HEK293 (cell line): ENCODE measurements at regions not wholly inside any gene's neighbourhood (a gene's known extent, or its start where the extent isn't known, plus 50 kb on each side); places are given as distances from the start of the nearest gene placed in this dataset.

Experiments used
- CTCF ChIA-PET: fragments of 350-600 bp; formaldehyde crosslinking; extraction: SDS; loops from one replicate; lab custom pipeline; 2021; ENCODE audit warnings: antibody characterized with exemption; lab: Yijun Ruan, JAX
- POLR2A ChIA-PET: fragments of 300-600 bp; formaldehyde crosslinking; extraction: SDS; loops from one replicate; lab custom pipeline; 2020; ENCODE audit warnings: antibody characterized with exemption, inconsistent platforms; lab: Yijun Ruan, JAX
- H3K27ac ChIP-seq: fragments of 200-500 bp; sonication (Bioruptor generic); 2 replicates; pipeline ENCODE4 v1.5.1; 2014; ENCODE audit warnings: low read depth, low read length, control low read depth, inconsistent platforms; ENCODE audit errors: extremely low read depth
- H3K36me3 ChIP-seq, 2 experiments: fragments of 200-500 bp in 1 of 2; sonication (Bioruptor generic) in 1 of 2; 1 replicate in 1 of 2; 2 replicates in 1 of 2; pipeline ENCODE4 v1.5.1; 2014 to 2017; ENCODE audit warnings: inconsistent platforms in 2 of 2, low read length in 2 of 2; ENCODE audit not compliant: control insufficient read depth in 2 of 2, insufficient read depth in 1 of 2
- H3K4me1 ChIP-seq: fragments of 200-500 bp; sonication (Bioruptor generic); 2 replicates; pipeline ENCODE4 v1.5.1; 2014; ENCODE audit warnings: mild to moderate bottlenecking, low read length, inconsistent platforms; ENCODE audit not compliant: control insufficient read depth, insufficient read depth
- H3K4me3 ChIP-seq: 2 replicates; pipeline ENCODE4 v1.5.1; 2011; ENCODE audit warnings: low read depth, mild to moderate bottlenecking, control low read depth, low read length, moderate library complexity
- H3K9me3 ChIP-seq: fragments of 200-500 bp; sonication (Bioruptor generic); 2 replicates; pipeline ENCODE4 v1.5.1; 2014; ENCODE audit warnings: low read depth, low read length, inconsistent platforms; ENCODE audit not compliant: control insufficient read depth, insufficient read depth
- BCL11B ChIP-seq: fragments of 450-650 bp; formaldehyde crosslinking; IDR thresholded peaks from 2 replicates; pipeline ENCODE4 v1.5.1; 2016; ENCODE audit warnings: low read depth, missing biosample characterization, missing genetic modification characterization
- KLF9 ChIP-seq: fragments of 450-650 bp; formaldehyde crosslinking; IDR thresholded peaks from 2 replicates; pipeline ENCODE4 v1.5.1; 2016; ENCODE audit warnings: missing biosample characterization, missing genetic modification characterization, low read depth
- MYNN ChIP-seq: fragments of 450-650 bp; formaldehyde crosslinking; IDR thresholded peaks from 2 replicates; pipeline ENCODE4 v1.5.1; 2016; ENCODE audit warnings: missing biosample characterization, missing genetic modification characterization, borderline replicate concordance
- SP7 ChIP-seq: fragments of 450-650 bp; formaldehyde crosslinking; IDR thresholded peaks from 2 replicates; pipeline ENCODE4 v1.5.1; 2016; ENCODE audit warnings: missing biosample characterization, missing genetic modification characterization
- TCF7L2 ChIP-seq: IDR thresholded peaks from 2 replicates; pipeline ENCODE4 v1.6.1; 2011; ENCODE audit warnings: low read depth, mild to moderate bottlenecking, inconsistent platforms, low read length, moderate library complexity, borderline replicate concordance
- YY1 ChIP-seq: fragments of 450-650 bp; formaldehyde crosslinking; IDR thresholded peaks from 2 replicates; pipeline ENCODE4 v1.5.1; 2018; ENCODE audit warnings: missing biosample characterization, missing genetic modification characterization
- ZBTB21 ChIP-seq: fragments of 450-650 bp; formaldehyde crosslinking; IDR thresholded peaks from 2 replicates; pipeline ENCODE4 v1.5.1; 2017; ENCODE audit warnings: missing biosample characterization, missing genetic modification characterization
- ZNF335 ChIP-seq: fragments of 450-650 bp; formaldehyde crosslinking; conservative IDR thresholded peaks from 2 replicates; pipeline ENCODE4 v1.5.1; 2016; ENCODE audit warnings: missing biosample characterization, missing genetic modification characterization
- ZNF394 ChIP-seq: fragments of 450-650 bp; formaldehyde crosslinking; IDR thresholded peaks from 2 replicates; pipeline ENCODE4 v1.5.1; 2016; ENCODE audit warnings: missing biosample characterization, missing genetic modification characterization, mild to moderate bottlenecking, moderate library complexity, borderline replicate concordance
- ZNF544 ChIP-seq: fragments of 450-650 bp; formaldehyde crosslinking; IDR thresholded peaks from 2 replicates; pipeline ENCODE4 v1.5.0; 2017; ENCODE audit warnings: missing biosample characterization, missing genetic modification characterization
- ZNF610 ChIP-seq: fragments of 450-650 bp; formaldehyde crosslinking; IDR thresholded peaks from 2 replicates; pipeline ENCODE4 v1.5.1; 2016; ENCODE audit warnings: missing biosample characterization, missing genetic modification characterization, borderline replicate concordance
- ZNF623 ChIP-seq: fragments of 450-650 bp; formaldehyde crosslinking; IDR thresholded peaks from 2 replicates; pipeline ENCODE4 v1.5.1; 2016; ENCODE audit warnings: missing biosample characterization, missing genetic modification characterization
- ZNF629 ChIP-seq: fragments of 450-650 bp; formaldehyde crosslinking; IDR thresholded peaks from 2 replicates; pipeline ENCODE4 v1.5.1; 2017; ENCODE audit warnings: missing biosample characterization, missing genetic modification characterization
- ZNF654 ChIP-seq: fragments of 450-650 bp; formaldehyde crosslinking; IDR thresholded peaks from 2 replicates; pipeline ENCODE4 v1.5.1; 2016; ENCODE audit warnings: low read depth, missing biosample characterization, missing genetic modification characterization
- ZNF664 ChIP-seq: fragments of 450-650 bp; formaldehyde crosslinking; IDR thresholded peaks from 2 replicates; pipeline ENCODE4 v1.5.1; 2016; ENCODE audit warnings: missing biosample characterization, missing genetic modification characterization
- ZSCAN30 ChIP-seq: fragments of 450-650 bp; IDR thresholded peaks from 2 replicates; pipeline ENCODE4 v1.5.1; 2018; ENCODE audit warnings: missing biosample characterization, mild to moderate bottlenecking, missing genetic modification characterization, moderate library complexity
- TF ChIP-seq, protein P1 (sequence below): fragments of 450-650 bp; formaldehyde crosslinking; IDR thresholded peaks from 2 replicates; pipeline ENCODE4 v1.5.1; 2016; ENCODE audit warnings: missing biosample characterization, missing genetic modification characterization
- TF ChIP-seq, protein P2 (sequence below): fragments of 450-650 bp; formaldehyde crosslinking; conservative IDR thresholded peaks from 2 replicates; pipeline ENCODE4 v1.5.1; 2016; ENCODE audit warnings: low read depth, missing biosample characterization, missing genetic modification characterization
- TF ChIP-seq, protein P3 (sequence below): fragments of 450-650 bp; formaldehyde crosslinking; IDR thresholded peaks from 2 replicates; pipeline ENCODE4 v1.5.1; 2016; ENCODE audit warnings: missing biosample characterization, missing genetic modification characterization

DNA sequence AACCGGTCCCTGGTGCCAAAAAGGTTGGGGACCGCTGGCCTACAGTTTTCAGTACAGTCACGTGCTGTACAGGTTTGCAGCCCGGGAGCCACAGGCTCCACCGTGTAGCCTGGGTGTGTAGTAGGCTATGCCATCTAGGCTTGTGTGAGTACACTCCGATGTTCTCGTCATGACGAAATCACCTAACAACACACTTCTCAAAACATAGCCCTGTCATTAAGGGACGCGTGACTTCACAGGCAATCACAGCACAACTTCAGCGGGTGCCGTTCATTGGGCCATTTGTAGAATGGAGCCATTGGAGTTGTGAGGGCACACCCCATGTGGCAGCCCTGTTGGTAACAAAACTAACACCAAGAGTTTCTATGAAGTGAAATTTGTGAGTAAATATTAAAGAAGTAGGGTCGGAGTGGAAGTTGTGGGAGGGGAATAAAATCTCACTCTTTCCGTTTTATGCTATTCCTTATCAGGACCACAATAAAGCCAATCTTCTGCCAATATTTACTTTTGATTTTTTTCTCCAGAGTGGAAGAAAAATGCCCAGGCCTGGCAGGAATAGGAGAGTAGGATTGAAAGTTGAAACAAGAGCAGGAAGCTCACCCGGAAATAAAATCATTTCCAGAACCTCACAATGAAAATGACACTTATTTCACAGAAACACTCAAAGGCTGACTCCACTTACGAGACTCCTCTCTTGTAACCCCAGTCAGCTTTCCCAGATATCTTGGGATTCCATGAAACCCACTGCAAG is 63.7 kb upstream of the PTPN1 start:
- Histone ChIP-seq H3K4me3 (no peak overlapping the region), H3K9me3 (no peaks in the 10 kb centered on the region), H3K27ac (no peak overlapping the region), H3K4me1 (no peaks in the 10 kb centered on the region), H3K36me3 (no peaks in the 10 kb centered on the region)
- ChIA-PET POLR2A (no interaction called here), CTCF (no interaction called here)
- TF ChIP-seq, protein P1, sequence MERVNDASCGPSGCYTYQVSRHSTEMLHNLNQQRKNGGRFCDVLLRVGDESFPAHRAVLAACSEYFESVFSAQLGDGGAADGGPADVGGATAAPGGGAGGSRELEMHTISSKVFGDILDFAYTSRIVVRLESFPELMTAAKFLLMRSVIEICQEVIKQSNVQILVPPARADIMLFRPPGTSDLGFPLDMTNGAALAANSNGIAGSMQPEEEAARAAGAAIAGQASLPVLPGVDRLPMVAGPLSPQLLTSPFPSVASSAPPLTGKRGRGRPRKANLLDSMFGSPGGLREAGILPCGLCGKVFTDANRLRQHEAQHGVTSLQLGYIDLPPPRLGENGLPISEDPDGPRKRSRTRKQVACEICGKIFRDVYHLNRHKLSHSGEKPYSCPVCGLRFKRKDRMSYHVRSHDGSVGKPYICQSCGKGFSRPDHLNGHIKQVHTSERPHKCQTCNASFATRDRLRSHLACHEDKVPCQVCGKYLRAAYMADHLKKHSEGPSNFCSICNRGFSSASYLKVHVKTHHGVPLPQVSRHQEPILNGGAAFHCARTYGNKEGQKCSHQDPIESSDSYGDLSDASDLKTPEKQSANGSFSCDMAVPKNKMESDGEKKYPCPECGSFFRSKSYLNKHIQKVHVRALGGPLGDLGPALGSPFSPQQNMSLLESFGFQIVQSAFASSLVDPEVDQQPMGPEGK: no peak
- TF ChIP-seq ZBTB21 (tag by site-specific recombination) (peak; percentile 90), ZNF629 (tag by site-specific recombination) (0 out of 2 replicates have a peak, but pooled peaks have one; percentile 59), BCL11B (tag by site-specific recombination) (no peak), SP7 (tag by site-specific recombination) (peak; percentile 72), ZNF335 (tag by site-specific recombination) (peak; percentile 29; the same call in 1 of the 2 replicates)
- TF ChIP-seq, protein P2, sequence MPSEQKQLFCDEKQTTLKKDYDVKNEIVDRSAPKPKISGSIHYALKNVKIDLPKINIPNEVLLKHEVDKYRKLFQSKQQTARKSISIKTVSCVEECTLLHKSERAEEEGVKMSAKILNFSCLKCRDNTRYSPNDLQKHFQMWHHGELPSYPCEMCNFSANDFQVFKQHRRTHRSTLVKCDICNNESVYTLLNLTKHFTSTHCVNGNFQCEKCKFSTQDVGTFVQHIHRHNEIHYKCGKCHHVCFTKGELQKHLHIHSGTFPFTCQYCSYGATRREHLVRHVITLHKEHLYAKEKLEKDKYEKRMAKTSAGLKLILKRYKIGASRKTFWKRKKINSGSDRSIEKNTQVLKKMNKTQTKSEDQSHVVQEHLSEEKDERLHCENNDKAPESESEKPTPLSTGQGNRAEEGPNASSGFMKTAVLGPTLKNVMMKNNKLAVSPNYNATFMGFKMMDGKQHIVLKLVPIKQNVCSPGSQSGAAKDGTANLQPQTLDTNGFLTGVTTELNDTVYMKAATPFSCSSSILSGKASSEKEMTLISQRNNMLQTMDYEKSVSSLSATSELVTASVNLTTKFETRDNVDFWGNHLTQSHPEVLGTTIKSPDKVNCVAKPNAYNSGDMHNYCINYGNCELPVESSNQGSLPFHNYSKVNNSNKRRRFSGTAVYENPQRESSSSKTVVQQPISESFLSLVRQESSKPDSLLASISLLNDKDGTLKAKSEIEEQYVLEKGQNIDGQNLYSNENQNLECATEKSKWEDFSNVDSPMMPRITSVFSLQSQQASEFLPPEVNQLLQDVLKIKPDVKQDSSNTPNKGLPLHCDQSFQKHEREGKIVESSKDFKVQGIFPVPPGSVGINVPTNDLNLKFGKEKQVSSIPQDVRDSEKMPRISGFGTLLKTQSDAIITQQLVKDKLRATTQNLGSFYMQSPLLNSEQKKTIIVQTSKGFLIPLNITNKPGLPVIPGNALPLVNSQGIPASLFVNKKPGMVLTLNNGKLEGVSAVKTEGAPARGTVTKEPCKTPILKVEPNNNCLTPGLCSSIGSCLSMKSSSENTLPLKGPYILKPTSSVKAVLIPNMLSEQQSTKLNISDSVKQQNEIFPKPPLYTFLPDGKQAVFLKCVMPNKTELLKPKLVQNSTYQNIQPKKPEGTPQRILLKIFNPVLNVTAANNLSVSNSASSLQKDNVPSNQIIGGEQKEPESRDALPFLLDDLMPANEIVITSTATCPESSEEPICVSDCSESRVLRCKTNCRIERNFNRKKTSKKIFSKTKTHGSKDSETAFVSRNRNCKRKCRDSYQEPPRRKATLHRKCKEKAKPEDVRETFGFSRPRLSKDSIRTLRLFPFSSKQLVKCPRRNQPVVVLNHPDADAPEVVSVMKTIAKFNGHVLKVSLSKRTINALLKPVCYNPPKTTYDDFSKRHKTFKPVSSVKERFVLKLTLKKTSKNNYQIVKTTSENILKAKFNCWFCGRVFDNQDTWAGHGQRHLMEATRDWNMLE (tag by site-specific recombination): no peak

DNA sequence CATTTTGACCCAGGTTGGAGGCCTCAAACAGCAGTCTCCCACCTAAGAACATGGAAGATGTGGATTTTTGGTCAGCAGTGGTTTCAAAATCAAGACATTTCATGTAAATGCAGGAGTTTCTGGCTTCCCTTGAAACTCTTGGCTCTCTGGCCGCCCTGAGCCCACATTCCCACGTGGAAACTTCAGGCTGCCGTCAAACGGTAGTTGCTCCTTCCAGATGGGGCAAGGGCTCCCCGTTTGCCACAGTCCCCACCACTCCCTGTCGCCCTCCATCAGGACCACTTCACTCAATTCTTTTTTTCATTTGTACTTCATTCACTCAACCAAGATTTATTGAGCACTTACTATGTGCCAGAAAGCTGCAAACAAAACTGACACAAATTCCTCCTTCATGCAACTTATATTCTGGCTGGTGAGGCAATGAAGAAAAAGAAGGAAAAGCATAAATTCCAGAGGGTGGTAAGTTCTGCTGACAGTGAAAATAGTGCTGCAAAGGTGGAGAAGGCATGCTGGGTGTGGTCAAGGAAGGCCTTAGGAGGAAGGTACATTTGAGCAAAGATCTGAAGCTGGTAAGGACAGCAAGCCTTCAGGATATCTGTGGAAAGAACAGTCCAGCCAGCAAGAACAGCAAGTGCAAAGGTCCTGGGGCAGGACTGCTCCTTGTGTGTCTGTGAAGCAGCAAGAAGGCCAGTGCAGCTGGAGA is 62.9 kb upstream of the PTPN1 start:
- Histone ChIP-seq H3K36me3 (no peaks in the 10 kb centered on the region), H3K4me3 (no peak overlapping the region), H3K9me3 (no peaks in the 10 kb centered on the region), H3K27ac (no peak overlapping the region), H3K4me1 (no peaks in the 10 kb centered on the region)
- no peak for TF ChIP-seq ZNF654 (tag by site-specific recombination)
- peak; percentile 73; the same call in 1 of the 2 replicates for TF ChIP-seq ZNF664 (tag by site-specific recombination)
- peak; percentile 98 for TF ChIP-seq ZNF623 (tag by site-specific recombination)
- ChIA-PET CTCF (no interaction called here), POLR2A (no interaction called here)

DNA sequence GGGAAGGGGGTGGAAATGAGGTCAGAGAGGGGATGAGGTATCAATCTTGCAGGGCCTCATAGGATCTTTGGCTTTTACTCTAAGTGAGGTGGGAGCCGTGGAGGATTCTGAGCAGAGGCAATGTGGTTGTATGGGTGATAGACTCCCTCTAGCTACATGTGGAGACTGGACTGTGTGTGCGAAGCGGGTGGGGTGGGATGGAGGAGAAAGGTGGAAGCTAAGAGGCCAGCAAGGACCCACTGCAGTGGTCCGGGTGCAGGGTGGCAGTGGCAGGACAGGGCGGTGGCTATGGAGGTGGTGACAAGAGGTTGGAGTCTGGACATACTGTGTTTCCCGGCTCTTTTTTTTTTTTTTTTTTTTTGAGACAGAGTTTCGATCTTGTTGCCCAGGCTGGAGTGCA is 62.4 kb upstream of the PTPN1 start:
- CTCF ChIA-PET: no interaction called here

More for the DNA sequence above, 62.4 kb upstream of the PTPN1 start:
- no peaks in the 10 kb centered on the region for H3K4me1 ChIP-seq
- no peak overlapping the region for H3K27ac ChIP-seq
- no peak overlapping the region for H3K4me3 ChIP-seq
- POLR2A ChIA-PET: no interaction called here
- H3K36me3 ChIP-seq: no peaks in the 10 kb centered on the region
- H3K9me3 ChIP-seq: no peaks in the 10 kb centered on the region
- TF ChIP-seq TCF7L2 (no peak), ZNF394 (tag by site-specific recombination) (no peak), ZSCAN30 (tag by site-specific recombination) (no peak), ZNF544 (tag by site-specific recombination) (no peak), YY1 (tag by site-specific recombination) (no peak), ZNF610 (tag by site-specific recombination) (no peak), MYNN (tag by site-specific recombination) (no peak), KLF9 (tag by site-specific recombination) (no peak)
- TF ChIP-seq, protein P3, sequence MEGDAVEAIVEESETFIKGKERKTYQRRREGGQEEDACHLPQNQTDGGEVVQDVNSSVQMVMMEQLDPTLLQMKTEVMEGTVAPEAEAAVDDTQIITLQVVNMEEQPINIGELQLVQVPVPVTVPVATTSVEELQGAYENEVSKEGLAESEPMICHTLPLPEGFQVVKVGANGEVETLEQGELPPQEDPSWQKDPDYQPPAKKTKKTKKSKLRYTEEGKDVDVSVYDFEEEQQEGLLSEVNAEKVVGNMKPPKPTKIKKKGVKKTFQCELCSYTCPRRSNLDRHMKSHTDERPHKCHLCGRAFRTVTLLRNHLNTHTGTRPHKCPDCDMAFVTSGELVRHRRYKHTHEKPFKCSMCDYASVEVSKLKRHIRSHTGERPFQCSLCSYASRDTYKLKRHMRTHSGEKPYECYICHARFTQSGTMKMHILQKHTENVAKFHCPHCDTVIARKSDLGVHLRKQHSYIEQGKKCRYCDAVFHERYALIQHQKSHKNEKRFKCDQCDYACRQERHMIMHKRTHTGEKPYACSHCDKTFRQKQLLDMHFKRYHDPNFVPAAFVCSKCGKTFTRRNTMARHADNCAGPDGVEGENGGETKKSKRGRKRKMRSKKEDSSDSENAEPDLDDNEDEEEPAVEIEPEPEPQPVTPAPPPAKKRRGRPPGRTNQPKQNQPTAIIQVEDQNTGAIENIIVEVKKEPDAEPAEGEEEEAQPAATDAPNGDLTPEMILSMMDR: no peak
